ENCODE measurements at regions not wholly inside any gene's neighbourhood (a gene's known extent, or its start where the extent isn't known, plus 50 kb on each side); places are given as distances from the start of the nearest gene placed in this dataset.

DNA sequence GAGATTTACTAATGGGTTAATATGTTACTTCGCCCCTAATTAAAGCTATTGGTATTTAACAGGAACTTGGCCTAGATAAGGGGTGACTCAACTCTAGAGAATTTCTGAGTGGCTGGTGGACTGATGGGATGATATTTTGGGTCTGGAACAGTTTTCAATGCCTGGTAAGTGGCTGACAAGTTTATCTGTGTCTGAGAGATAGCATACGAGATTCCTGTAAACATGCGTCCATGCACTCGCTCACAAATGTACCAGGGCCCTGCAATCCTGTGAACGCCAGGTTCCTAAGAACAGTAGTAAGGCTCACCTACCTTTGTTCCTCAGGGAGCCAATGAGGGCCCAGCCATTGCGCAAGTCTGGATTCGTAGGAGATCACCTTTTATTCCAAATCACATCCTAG, 683.8 kb upstream of the ANKRD30A start:
- no peak overlapping the region for H3K4me3 ChIP-seq (ENCODE audit: control insufficient read depth, low read depth, low read length)
- TF ChIP-seq, protein P1, sequence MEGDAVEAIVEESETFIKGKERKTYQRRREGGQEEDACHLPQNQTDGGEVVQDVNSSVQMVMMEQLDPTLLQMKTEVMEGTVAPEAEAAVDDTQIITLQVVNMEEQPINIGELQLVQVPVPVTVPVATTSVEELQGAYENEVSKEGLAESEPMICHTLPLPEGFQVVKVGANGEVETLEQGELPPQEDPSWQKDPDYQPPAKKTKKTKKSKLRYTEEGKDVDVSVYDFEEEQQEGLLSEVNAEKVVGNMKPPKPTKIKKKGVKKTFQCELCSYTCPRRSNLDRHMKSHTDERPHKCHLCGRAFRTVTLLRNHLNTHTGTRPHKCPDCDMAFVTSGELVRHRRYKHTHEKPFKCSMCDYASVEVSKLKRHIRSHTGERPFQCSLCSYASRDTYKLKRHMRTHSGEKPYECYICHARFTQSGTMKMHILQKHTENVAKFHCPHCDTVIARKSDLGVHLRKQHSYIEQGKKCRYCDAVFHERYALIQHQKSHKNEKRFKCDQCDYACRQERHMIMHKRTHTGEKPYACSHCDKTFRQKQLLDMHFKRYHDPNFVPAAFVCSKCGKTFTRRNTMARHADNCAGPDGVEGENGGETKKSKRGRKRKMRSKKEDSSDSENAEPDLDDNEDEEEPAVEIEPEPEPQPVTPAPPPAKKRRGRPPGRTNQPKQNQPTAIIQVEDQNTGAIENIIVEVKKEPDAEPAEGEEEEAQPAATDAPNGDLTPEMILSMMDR (IDR thresholded peaks at IDR 0.05; ENCODE audit: control insufficient read depth, insufficient read depth, low read depth, low read length, missing control alignments): no peak
- no peak for DNase-seq (ENCODE audit: low read depth)

DNA sequence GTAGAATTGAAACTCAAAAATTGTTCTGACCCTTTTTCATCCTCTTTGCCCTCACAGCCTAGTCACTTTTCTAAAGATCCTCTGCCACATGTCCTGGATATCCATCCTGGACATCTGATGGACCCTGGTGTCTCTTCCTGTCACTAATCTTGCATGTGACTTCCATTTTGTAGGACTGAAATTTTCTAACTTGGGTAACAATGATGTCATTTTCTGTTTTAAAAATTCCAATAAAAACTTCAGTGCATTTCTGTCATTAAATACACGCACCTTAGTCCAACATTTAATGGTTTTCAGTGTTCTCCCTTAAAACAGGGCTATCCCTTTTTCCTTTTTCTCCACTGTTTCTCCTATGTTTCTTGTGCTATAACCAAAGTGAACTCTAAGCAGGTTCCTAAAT, 684.9 kb upstream of the ANKRD30A start:
- TF ChIP-seq, protein P1 (IDR thresholded peaks at IDR 0.05; ENCODE audit: control insufficient read depth, insufficient read depth, low read depth, low read length, missing control alignments): no peak
- no peak for DNase-seq (ENCODE audit: low read depth)
- H3K4me3 ChIP-seq (ENCODE audit: control insufficient read depth, low read depth, low read length): no peak overlapping the region

DNA sequence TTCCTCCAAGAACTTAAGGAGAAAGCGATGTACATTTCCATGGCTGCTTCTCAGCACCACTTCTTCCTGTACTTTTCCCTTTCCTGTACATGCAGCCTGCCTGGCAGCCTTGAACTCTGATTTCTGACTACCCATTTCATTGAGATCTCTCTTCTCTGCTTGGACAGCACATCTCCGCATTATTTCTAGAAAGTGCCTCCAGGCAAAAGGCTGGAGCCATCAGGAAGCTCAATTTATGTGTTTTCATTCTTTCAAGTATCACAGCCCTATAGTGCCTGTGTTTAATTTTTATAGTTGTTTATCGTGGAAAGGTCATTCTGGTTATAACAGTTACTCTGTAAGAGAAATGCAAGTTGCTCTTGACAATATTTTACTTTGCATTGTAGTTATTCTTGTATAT, 688.0 kb upstream of the ANKRD30A start:
- TF ChIP-seq, protein P1 (IDR thresholded peaks at IDR 0.05; ENCODE audit: control insufficient read depth, insufficient read depth, low read depth, low read length, missing control alignments): no peak
- no peak for DNase-seq (ENCODE audit: low read depth)
- no peak overlapping the region for H3K4me3 ChIP-seq (ENCODE audit: control insufficient read depth, low read depth, low read length)

DNA sequence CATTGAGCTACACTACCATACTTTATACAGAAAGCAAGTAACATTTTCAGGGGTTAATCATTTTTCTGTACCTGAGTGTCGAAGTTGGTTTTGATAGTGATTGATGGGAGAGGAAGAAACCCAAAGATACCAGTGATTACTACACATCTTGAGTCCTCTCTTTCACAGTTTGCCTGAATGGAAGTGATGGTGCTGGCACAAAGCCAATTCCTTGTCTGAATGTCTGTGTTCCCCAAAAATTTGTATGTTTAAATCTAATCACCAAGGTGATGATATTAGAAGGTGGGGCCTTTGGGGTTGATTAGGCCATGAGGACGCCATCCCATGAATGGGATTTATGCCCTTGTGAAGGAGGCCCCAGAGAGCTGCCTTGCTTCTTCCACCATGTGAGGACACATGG, 696.9 kb upstream of the ANKRD30A start:
- no peak overlapping the region for H3K4me3 ChIP-seq (ENCODE audit: control insufficient read depth, low read depth, low read length)
- TF ChIP-seq, protein P1 (IDR thresholded peaks at IDR 0.05; ENCODE audit: control insufficient read depth, insufficient read depth, low read depth, low read length, missing control alignments): no peak
- DNase-seq (ENCODE audit: low read depth): no peak

DNA sequence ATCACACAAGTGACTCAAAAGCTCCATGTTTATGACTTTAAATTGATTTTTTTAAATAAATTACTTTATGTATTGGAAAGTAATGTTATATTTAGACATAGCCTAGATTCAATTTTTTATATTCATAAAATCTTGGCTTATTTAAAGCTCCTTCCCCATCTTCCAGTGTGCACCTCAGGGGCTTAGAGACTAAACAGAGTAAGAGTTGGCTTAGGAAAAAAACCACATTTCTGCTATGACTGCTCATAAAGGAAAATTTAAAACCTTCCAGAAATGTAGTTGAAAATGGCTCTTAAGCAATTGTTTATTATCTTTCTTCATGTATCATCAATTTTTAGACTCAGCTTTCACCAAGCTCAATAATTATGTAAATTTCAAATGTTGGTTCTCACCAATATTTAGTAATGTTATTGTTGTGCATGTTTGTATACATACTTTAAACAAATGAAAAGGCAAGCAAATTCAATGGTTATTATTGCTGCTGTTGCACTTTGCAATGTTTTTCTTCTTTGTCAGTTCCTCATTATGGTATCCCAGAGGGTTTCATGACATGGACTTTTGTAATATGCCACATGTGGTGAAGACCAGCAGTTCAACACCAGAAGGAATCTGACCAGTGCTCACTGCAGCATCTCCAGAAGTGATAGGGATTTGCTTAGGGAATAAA, 700.1 kb upstream of the ANKRD30A start:
- TF ChIP-seq, protein P1 (IDR thresholded peaks at IDR 0.05; ENCODE audit: control insufficient read depth, insufficient read depth, low read depth, low read length, missing control alignments): no peak
- no peak overlapping the region for H3K4me3 ChIP-seq (ENCODE audit: control insufficient read depth, low read depth, low read length)
- DNase-seq (ENCODE audit: low read depth): no peak

DNA sequence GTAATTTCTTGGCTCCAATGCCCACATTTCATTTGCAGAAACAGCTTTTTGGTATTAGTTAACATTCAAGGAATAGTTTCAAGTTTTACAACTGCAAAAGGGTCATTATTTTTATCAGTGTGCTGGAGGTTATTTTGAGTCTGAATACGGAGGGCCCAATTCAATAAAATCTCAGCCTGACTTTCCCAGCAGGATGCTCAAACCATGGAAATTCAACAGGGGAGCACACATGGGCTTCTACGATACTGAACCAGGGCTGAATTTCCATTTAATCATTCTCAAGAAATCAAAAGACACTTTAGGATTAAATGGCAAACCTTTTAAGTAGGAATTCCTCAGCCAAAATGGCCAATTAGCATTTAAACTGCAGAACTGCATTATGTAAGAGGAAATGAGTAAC, 700.9 kb upstream of the ANKRD30A start:
- no peak overlapping the region for H3K4me3 ChIP-seq (ENCODE audit: control insufficient read depth, low read depth, low read length)
- TF ChIP-seq, protein P1 (IDR thresholded peaks at IDR 0.05; ENCODE audit: control insufficient read depth, insufficient read depth, low read depth, low read length, missing control alignments): no peak
- no peak for DNase-seq (ENCODE audit: low read depth)
